ENCODE measurements at regions not wholly inside any gene's neighbourhood (a gene's known extent, or its start where the extent isn't known, plus 50 kb on each side); places are given as distances from the start of the nearest gene placed in this dataset.
"Not testable (repeated sequence)": the region's sequence is repeated elsewhere in the genome, so short reads cannot be mapped to it uniquely, and the experiment has no call there.

GRCh38 chr4:49523816-49524765, 538.0 kb downstream of the CWH43 start:
- FAIRE-seq; H3K36me3 ChIP-seq (ENCODE audit: control insufficient read depth, insufficient read depth, low read length); DNase-seq (ENCODE audit: low read depth); H3K4me3 ChIP-seq (ENCODE audit: low read depth, low read length); H3K27me3 ChIP-seq (ENCODE audit: control insufficient read depth, insufficient read depth, low read length): not testable (repeated sequence)

- not testable (repeated sequence) for FAIRE-seq; H3K27me3 ChIP-seq (ENCODE audit: control insufficient read depth, insufficient read depth, low read length); DNase-seq (ENCODE audit: low read depth); H3K36me3 ChIP-seq (ENCODE audit: control insufficient read depth, insufficient read depth, low read length); H3K4me3 ChIP-seq (ENCODE audit: low read depth, low read length)
Measured at GRCh38 chr4:49558916-49559676, 573.0 kb downstream of the CWH43 start.

GRCh38 chr4:49560131-49560816, 574.2 kb downstream of the CWH43 start:
- not testable (repeated sequence) for DNase-seq (ENCODE audit: low read depth); H3K27me3 ChIP-seq (ENCODE audit: control insufficient read depth, insufficient read depth, low read length); H3K4me3 ChIP-seq (ENCODE audit: low read depth, low read length); FAIRE-seq; H3K36me3 ChIP-seq (ENCODE audit: control insufficient read depth, insufficient read depth, low read length)

GRCh38 chr4:49560883-49561282, 574.8 kb downstream of the CWH43 start:
- H3K36me3 ChIP-seq (ENCODE audit: control insufficient read depth, insufficient read depth, low read length); H3K27me3 ChIP-seq (ENCODE audit: control insufficient read depth, insufficient read depth, low read length); FAIRE-seq; H3K4me3 ChIP-seq (ENCODE audit: low read depth, low read length); DNase-seq (ENCODE audit: low read depth): not testable (repeated sequence)

GRCh38 chr4:49570248-49570647, 584.2 kb downstream of the CWH43 start:
- FAIRE-seq; DNase-seq (ENCODE audit: low read depth); H3K27me3 ChIP-seq (ENCODE audit: control insufficient read depth, insufficient read depth, low read length): not testable (repeated sequence)

GRCh38 chr4:49573666-49574215, 587.7 kb downstream of the CWH43 start:
- H3K36me3 ChIP-seq (ENCODE audit: control insufficient read depth, insufficient read depth, low read length); H3K4me3 ChIP-seq (ENCODE audit: low read depth, low read length); FAIRE-seq; H3K27me3 ChIP-seq (ENCODE audit: control insufficient read depth, insufficient read depth, low read length); DNase-seq (ENCODE audit: low read depth): not testable (repeated sequence)

More at GRCh38 chr4:49570248-49570647, 584.2 kb downstream of the CWH43 start:
- not testable (repeated sequence) for H3K36me3 ChIP-seq (ENCODE audit: control insufficient read depth, insufficient read depth, low read length); H3K4me3 ChIP-seq (ENCODE audit: low read depth, low read length)

- H3K27me3 ChIP-seq (ENCODE audit: control insufficient read depth, insufficient read depth, low read length); FAIRE-seq; H3K36me3 ChIP-seq (ENCODE audit: control insufficient read depth, insufficient read depth, low read length); H3K4me3 ChIP-seq (ENCODE audit: low read depth, low read length); DNase-seq (ENCODE audit: low read depth): not testable (repeated sequence)
Measured at GRCh38 chr4:49575250-49575649, 589.2 kb downstream of the CWH43 start.

- not testable (repeated sequence) for H3K36me3 ChIP-seq (ENCODE audit: control insufficient read depth, insufficient read depth, low read length); DNase-seq (ENCODE audit: low read depth); H3K4me3 ChIP-seq (ENCODE audit: low read depth, low read length); FAIRE-seq; H3K27me3 ChIP-seq (ENCODE audit: control insufficient read depth, insufficient read depth, low read length)
Measured at GRCh38 chr4:49578371-49578770, 592.3 kb downstream of the CWH43 start.

GRCh38 chr4:49578899-49579298, 592.8 kb downstream of the CWH43 start:
- H3K27me3 ChIP-seq (ENCODE audit: control insufficient read depth, insufficient read depth, low read length); FAIRE-seq; H3K36me3 ChIP-seq (ENCODE audit: control insufficient read depth, insufficient read depth, low read length); H3K4me3 ChIP-seq (ENCODE audit: low read depth, low read length); DNase-seq (ENCODE audit: low read depth): not testable (repeated sequence)

GRCh38 chr4:49580166-49580565, 594.1 kb downstream of the CWH43 start:
- FAIRE-seq; DNase-seq (ENCODE audit: low read depth); H3K4me3 ChIP-seq (ENCODE audit: low read depth, low read length); H3K36me3 ChIP-seq (ENCODE audit: control insufficient read depth, insufficient read depth, low read length); H3K27me3 ChIP-seq (ENCODE audit: control insufficient read depth, insufficient read depth, low read length): not testable (repeated sequence)

GRCh38 chr4:49588401-49588800, 602.3 kb downstream of the CWH43 start:
- H3K36me3 ChIP-seq (ENCODE audit: control insufficient read depth, insufficient read depth, low read length); H3K27me3 ChIP-seq (ENCODE audit: control insufficient read depth, insufficient read depth, low read length); H3K4me3 ChIP-seq (ENCODE audit: low read depth, low read length); FAIRE-seq; DNase-seq (ENCODE audit: low read depth): not testable (repeated sequence)

- DNase-seq (ENCODE audit: low read depth); H3K27me3 ChIP-seq (ENCODE audit: control insufficient read depth, insufficient read depth, low read length); FAIRE-seq; H3K36me3 ChIP-seq (ENCODE audit: control insufficient read depth, insufficient read depth, low read length); H3K4me3 ChIP-seq (ENCODE audit: low read depth, low read length): not testable (repeated sequence)
Measured at GRCh38 chr4:49618436-49618835, 632.4 kb downstream of the CWH43 start.

- FAIRE-seq; H3K4me3 ChIP-seq (ENCODE audit: low read depth, low read length); H3K36me3 ChIP-seq (ENCODE audit: control insufficient read depth, insufficient read depth, low read length); DNase-seq (ENCODE audit: low read depth); H3K27me3 ChIP-seq (ENCODE audit: control insufficient read depth, insufficient read depth, low read length): not testable (repeated sequence)
Measured at GRCh38 chr4:49626478-49626877, 640.4 kb downstream of the CWH43 start.

Measured in bronchial epithelial cell (primary cell).